Cardiac septum (tissue), 1 donor: ENCODE measurements at regions not wholly inside any gene's neighbourhood (a gene's known extent, or its start where the extent isn't known, plus 50 kb on each side); places are given as distances from the start of the nearest gene placed in this dataset.
"Not testable (repeated sequence)": the region's sequence is repeated elsewhere in the genome, so short reads cannot be mapped to it uniquely, and the experiment has no call there.

Source experiments
- DNase-seq: peaks from one replicate; pipeline ENCODE4 v3.0.0-alpha.2; 2020; ENCODE audit warnings: low spot score
- intact Hi-C: fragments of 100-400 bp; cut with DNase I; formaldehyde crosslinking; loops from one replicate; pipeline ENCODE4 v1.14.0; 2022
- donor health status: DM: no; HTN: no; CAD: no.

DNA sequence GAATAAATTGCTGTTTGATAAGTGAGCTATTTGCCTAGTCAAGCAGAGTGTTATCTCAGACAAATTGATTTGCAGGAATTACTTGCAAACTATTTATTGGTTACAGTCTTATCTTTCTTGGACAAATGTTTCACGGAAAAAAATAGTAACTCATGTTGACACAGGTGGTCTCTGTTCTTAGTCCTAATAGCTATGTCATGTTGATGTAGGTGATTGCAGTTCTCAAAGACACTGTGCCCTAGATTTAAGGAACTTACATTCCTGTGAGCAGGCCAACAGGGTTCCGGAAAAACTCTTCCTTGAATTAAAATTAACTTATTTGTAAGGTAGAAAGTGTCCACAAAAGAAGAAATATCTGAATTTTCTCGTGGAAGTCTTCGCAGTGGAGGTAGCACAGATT is 109.6 kb upstream of the SLCO6A1 start:
- intact Hi-C loops: no loop called here
- no peak for DNase-seq

DNA sequence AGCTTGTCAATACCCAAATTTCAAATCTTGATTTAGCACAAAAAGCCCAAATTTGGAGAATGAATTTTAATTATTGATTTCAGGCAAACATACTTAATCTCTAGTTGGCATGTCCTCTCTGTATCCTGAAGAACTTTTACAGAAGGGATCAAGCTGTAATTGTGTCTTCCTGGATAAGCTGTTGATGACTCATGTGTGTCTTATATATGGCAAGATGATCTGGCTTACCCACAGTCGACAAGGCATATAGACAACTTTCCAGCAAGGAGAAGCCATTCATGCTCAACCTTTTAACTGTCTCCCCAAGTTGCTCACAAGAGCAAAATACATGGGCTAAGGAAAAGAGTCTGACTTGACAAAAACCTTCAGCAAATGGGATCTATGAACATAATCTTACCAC is 112.5 kb upstream of the SLCO6A1 start:
- intact Hi-C loops: no loop called here

DNA sequence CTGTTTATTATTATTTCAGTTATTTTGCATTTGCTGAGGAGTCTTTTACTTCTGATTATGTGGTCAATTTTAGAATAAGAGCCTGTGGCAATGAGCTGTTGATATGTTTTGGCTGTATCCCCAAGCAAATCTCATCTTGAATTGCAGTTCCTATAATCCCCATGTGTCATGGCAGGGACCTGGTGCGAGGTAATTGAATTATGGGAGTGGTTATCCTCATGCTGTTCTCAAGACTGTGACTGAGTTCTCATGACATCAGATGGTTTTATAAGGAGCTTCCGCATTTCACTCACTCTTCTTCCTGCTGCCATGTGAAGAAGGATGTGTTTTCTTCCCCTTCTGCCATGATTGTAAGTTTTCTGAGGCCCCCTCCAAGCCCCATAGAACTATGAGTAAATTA is 114.9 kb upstream of the SLCO6A1 start:
- DNase-seq: no peak
- intact Hi-C loops: no loop called here

More for the DNA sequence above, 112.5 kb upstream of the SLCO6A1 start:
- no peak for DNase-seq

DNA sequence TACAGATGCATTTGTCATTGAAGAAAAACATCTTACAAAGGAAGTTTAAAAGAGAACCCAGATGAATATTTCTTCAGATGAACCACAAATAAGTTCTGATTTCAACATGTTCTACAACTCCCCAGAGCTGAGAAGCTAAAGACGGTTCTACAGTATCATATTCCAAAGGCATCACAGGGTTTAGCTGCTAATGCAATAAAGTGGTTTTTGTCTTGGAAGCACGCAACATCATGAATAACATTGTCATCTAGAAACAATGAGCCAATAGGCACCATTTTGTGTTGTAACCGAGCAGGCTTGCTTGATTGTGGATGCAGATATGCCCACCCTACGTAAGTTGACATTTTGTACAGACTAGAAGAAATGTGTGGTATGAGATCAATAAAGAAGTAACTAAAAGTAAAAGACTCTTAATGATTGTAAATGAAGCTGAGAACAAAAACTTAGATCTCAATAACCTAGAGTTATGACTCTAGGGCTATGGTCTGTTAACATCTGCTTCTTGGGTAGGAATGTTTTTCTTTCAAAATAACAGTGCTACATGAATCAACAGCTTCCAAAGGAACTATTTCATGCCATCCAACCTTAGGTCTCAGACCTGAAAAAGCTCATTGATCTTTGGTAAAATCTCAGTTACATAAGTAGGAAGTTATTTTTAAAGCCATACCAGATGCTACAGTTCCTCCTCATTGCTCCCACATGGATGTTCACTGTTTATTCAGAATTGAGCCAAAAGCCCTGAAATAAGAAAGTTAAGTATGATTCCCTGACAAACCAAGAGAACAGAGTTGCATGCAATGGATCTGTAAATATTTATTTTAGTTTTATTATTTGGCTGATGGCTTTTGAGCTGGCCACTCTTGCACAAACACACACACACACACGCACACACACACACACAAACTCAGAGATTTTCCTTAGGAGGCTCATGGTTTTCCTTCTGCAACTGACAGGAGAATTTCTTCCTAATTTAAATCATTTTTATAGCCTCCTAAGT is 118.7 kb upstream of the SLCO6A1 start:
- intact Hi-C loops: no loop called here

DNA sequence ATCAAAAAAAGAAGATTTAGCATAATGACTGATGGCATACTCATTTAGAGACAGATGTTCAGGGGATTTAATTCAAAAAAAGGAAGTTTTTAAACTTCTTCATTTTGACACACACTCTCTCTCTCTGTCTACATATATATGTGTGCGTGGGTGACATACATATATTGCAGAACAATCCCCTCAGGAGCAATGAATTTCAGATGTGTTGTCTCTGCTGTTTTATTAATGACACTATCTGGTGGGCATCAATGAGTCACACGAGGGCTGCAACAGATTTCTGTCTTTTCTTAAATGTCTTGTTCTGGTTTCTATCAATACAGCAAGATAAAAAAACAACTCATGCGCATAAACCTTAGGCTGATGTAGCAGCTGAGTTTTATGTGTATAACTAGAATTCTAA is 123.5 kb upstream of the SLCO6A1 start:
- intact Hi-C loops: no loop called here
- no peak for DNase-seq

More for the DNA sequence above, 118.7 kb upstream of the SLCO6A1 start:
- DNase-seq: no peak

DNA sequence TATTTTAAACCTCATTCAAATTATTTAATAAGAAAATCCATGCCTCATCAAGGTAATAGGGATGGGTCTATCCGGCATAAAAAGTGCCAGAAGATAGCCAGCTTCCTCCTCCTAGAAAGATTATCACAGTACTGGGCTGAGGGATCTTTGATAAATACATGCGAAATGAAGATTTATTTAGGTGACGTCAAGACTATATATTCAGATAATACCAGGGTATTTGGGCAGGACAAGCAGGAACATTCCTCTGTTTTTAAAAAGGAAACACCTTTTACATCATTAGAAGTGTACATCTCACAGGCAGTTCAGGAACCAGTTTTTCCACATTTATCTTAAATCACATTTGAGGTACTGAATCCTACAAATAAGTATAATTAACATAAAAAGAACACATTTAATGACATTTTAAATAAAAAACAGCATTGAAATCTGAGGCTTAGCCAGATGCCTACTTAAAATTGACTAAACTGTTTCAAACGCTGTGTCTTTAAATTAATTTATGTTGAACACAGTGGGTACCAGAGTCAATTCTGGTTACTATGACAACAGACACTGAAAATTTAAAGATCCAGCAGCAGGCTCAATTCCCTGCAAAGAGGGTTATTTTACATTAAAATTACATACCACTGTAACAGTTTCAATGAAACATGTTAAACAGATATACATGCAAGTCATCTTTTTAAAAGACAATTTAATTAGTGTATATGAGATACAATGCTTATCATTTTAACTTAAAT is 124.7 kb upstream of the SLCO6A1 start:
- DNase-seq: no peak
- intact Hi-C loops: no loop called here

DNA sequence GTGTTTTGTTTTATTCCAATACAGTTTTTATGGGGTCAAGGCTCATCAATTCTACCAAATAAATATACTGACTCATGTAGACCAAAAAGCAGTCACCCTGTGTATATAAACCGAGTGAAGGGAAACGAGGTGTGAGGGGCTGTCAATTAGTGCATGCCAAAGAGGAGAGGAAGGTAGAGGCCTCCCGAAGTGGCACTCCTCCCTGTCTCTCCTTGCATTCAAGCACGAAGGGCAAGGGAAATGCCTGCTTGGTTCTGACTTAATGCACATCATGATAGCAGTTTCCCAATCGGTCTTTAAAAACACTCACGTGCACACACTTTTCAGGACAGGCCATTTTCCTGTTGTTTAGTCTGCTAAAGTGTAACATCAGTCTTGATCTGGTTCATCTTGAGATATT is 125.6 kb upstream of the SLCO6A1 start:
- intact Hi-C loops: no loop called here
- DNase-seq: no peak

DNA sequence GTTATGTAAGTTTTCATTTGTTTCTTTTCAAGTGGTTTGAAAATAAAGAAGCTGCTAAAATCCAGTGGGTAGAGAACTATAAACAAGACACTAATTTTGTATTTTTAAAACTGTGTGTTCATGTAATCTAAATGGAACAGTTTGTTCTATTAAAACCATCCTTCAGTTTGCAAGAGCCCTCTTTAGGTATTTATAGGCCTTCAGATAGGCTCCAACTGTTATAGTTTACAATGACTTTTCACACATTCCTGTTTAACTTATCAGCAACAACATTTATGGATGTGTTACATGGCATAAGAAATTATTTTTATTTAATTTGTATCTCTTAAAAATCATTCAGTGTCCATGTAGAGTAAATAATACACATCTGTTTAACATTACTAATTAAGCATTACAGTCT is 126.7 kb upstream of the SLCO6A1 start:
- DNase-seq: no peak
- intact Hi-C loops: no loop called here

DNA sequence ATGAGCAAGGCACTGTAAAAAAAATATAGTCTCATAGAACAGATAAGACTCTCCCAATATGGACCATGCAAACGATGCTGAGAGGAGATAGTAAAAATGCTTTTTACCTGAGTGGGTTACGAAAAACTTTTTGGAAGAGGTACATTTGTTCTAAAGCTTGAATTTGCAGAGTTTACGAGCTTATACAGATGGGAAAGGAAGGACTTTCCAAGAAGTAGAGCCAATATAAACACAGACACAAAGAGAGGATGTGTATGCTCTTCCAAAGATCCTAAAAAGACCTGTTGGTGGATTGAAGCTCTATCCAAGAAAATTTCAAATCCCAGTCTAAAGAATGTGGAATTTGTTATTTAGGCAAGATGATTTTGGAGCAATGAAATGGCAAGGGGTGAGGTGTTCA is 127.1 kb upstream of the SLCO6A1 start:
- intact Hi-C loops: no loop called here
- DNase-seq: no peak

DNA sequence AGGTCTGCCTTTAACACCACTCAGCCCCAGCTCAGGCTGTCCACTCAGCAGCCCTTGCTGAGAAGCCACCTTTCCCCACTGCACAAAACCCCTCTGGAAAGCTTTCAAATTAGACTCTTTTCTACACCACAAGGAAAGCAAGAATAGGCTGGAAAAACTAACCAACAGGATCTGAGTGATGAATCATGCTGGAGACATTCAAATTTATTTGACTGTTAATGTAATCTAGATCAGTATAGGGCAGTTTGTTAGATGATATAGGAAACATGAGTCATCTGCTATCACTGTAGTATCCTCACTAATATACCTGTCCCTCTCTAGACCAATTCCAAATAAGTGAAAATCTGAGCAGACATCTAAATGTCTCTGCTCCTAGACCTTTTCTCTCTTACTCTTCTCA is 127.8 kb upstream of the PAM start:
- intact Hi-C loops: no loop called here
- no peak for DNase-seq

DNA sequence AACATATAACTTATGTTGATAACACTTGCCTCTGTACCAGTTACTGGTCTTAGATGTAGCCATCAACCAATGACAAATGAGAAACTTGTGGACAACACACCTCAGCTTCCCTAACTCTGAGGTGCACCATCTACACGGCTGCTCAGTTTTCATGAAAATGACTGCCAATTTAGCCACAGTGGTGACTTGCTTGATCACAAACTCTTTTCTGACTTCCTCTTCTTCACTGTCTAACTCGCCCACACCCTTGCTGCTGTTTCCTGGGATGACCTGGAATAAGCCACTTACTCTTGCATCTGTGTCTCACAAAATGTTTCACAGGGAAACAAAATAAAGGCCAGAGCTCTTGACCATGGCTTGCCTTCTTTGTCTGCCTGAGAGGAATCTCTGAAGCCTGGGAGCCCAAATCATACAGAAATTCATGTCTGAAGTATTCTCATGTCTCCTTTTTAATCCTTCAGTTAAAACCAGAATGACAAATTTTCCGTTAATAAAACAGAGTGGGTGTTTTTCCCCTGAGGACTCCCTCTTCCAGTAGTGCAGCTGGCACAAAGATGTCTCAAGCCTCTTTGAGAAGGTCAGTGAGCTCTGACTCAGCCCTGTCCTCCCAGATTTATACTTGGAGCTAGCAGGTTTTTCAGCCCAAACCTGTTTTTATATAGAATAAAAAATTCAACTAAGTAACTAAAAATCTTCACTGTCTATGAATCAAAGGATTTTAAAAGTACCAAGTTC is 126.5 kb upstream of the PAM start:
- intact Hi-C loops: no loop called here
- no peak for DNase-seq

DNA sequence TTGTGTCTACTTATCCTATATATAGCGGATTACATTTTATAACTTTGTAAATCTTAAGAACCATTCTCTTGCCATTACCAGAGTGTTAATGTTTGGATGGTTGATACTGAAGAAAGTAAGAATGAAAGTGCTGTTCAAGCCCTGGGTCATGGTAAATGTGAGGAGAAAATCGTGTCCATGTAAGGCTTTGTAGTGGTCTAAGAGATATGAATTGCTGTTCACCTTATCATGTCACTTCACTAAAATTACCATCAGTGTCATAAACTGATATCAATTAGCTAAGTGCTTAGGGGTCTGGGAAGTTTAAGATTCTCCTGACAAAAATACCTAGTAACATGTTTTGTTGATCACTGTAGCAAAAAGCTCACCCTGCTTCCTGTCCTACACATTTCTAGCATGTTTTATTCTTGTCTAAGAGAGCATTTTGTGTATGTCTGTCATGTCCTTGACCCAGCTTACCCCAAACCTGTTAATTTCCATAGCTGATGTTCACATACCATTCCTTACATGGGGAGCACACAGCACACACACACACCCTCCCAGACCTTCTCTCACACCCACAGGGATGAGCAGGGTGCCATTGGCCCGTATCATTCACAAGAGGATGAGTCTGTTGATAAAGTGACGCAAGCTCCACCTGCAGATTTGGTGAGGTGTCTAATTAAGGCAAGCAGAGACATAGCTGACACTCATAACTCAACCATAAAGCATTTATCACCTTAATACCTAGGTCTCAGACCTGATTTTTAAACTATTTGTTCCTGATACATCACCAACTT is 125.1 kb upstream of the PAM start:
- intact Hi-C loops: no loop called here

DNA sequence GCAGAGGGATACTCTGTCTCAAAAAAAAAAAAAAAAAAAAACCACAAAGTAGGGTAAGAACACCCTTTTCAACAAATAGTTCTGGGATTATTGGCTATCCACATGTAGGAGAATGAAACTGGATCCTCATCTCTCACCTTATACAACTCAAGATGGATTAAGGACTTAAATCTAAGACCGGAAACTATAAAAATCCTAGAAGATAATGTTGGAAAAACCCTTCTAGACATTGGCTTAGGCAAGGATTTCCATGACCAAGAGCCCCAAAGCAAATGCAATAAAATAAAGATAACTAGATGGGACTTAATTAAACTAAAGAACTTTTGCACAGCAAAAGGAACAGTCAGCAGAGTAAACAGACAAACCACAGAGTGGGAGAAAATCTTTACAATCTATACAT is 119.7 kb upstream of the PAM start:
- DNase-seq, intact Hi-C loops: not testable (repeated sequence)

More for the DNA sequence above, 125.1 kb upstream of the PAM start:
- DNase-seq: no peak

DNA sequence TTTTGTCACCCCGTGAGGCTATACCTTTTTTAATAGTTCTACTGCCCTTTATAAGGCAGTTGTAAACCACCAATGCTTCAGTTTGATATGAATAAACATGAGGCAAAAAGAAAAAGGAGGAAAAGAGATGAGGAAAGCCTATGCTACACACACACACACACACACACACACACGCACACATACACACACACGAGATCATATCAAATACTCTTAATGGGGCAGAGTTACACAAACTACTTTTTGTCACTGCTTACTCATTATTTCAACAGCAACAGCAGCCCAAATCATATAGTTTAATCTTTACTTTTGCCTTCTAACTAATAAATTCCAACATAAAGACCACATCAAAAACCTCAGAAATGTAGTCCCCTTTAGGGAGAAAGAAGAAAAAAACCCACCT is 116.8 kb upstream of the PAM start:
- intact Hi-C loops: no loop called here
- DNase-seq: no peak

DNA sequence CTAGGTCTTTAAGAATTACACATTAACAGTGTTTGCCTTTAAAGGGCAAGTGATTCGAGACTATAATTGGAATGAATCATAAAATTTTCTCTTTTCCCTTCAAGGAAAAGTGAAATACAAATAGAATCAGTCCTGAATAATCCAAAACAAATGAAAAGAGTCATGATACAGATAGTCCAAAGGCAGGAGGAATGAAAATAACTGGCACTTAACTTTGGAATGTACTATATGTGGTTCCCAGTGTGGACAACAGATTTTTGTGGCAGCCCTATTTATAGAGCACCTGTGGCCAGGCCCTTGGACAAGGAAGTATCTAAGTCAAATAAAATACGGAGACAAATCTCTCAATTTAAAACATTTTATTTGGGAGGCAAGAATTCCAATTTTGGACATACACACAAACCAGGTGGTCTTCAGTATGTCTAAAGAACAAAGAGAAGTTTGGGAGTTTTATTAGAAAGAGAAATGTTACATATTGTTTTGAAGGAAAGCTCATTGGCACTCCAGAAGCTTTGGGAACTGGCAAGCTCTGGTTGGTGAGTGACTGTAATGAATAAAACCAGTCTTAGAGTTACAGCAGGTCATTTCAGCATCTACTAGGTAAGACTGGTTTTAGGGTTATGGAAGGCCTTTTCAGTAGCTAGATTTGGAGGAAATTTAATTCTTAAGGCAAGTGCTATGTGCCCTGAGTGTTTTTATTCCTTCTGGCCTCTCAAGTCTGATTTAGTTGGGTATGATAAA is 116.0 kb upstream of the PAM start:
- DNase-seq: no peak

DNA sequence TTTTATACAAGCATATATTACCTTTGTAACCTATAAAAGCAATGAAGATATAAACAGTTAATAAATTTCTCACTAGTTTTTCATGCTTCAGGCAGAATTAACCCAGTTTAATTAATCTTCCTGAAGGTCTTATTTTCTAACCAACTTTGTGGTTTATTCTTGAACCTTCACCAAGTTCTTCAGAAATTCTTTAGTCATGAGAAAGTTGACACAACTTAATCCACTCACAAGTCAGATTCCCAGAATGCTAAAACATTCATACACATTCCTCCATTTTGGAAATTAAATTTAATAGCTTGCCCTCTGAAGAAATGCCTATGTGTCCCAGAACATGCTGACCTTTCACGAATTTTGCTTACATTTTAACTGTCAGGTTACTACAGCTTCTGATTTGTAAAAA is 105.4 kb upstream of the PAM start:
- intact Hi-C loops: no loop called here
- DNase-seq: no peak

More for the DNA sequence above, 116.0 kb upstream of the PAM start:
- intact Hi-C loops: no loop called here

DNA sequence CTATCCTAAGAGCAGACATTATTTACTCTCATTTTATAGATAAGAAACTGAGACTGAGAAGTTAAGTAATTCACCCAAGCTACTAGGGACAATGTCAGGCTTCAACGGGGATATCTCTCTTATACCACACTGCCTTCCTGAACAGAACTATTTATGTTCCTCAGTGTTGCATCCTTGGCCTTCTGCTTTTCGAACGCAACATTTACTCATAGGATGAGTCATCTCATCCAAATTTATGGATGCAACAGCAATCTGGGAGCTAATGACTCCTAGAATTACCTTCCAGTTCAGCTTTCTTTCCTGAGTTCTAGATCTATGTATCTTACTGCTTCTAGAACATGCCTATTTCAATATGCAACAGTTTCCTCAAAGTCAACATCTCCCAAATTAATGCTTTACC is 103.6 kb upstream of the PAM start:
- DNase-seq: no peak
- intact Hi-C loops: no loop called here

DNA sequence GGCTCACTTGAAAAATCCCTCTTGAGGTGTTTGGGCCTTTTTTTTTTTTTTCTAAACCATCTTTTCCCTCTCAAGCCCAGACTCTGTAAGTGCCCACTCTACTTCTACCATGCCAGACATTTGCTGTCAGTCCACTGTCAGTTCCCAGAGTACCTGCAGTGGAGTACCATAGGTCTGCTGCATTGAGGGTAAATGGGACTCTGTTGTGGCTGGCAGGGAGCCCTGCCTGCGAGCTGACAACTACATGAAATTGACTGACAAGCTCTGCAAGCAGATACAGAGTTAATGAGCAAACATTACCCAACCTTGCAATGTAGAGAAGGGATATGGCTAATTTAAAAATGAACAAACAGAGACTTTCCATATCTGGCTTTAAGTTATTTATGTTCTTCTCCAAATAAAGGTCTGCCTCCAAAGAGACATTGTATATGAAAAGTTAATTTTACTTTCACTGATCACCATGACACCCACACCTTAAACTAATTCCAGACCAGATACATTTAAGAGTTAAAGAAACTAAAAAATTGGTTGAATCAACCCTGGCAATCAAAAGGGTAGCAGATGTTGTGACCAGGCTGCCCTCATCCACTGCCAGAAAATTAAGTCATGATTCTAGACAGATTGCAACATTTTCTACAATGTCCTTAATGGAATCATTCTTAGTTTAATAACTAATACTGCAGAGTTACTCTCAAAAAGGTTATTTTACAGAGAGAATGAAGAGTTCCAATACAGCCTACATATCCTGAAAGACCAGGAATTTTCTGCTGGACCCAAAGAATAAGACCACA is 100.4 kb upstream of the PAM start:
- intact Hi-C loops: no loop called here
- DNase-seq: no peak
